Ovary (tissue), 3 donors: ENCODE measurements at regions not wholly inside any gene's neighbourhood (a gene's known extent, or its start where the extent isn't known, plus 50 kb on each side); places are given as distances from the start of the nearest gene placed in this dataset.

Source experiments
- CTCF ChIP-seq, 3 donors: fragments of 450-650 bp in 2 of 3; fragments of 200-600 bp in 1 of 3; IDR thresholded peaks; one replicate each; pipeline versions ENCODE4 v1.5.1 to v1.8.0; 2016 to 2022; ENCODE audit warnings: antibody characterized with exemption in 3 of 3, mild to moderate bottlenecking in 1 of 3
- EP300 ChIP-seq: sonication (generic); formaldehyde crosslinking; IDR thresholded peaks from one replicate; pipeline ENCODE4 v1.6.1; 2017; ENCODE audit warnings: antibody characterized with exemption
- POLR2A ChIP-seq: fragments of 450-650 bp; IDR thresholded peaks from one replicate; pipeline ENCODE4 v1.6.1; 2017; ENCODE audit warnings: antibody characterized with exemption, mild to moderate bottlenecking, moderate library complexity
- donor health status: DM: no; HTN: no; CAD: no.

- no peak for TF ChIP-seq POLR2A
- no peak for TF ChIP-seq CTCF (IDR thresholded peaks at IDR 0.05)
- no peak for TF ChIP-seq EP300
Measured at GRCh38 chr20:5377484-5377883, 60.7 kb upstream of the PROKR2 start.
